GM10266 (cell line): ENCODE measurements at regions not wholly inside any gene's neighbourhood (a gene's known extent, or its start where the extent isn't known, plus 50 kb on each side); places are given as distances from the start of the nearest gene placed in this dataset.

Experiments used
- DNase-seq: peaks from one replicate; pipeline ENCODE4 v3.0.0; 2012; ENCODE audit errors: extremely low spot score
- TF ChIP-seq, protein P1 (sequence below): IDR thresholded peaks from 2 replicates; pipeline ENCODE4 v1.5.1; 2012; ENCODE audit warnings: mild to moderate bottlenecking, low read depth; ENCODE audit not compliant: control insufficient read depth, insufficient read depth; ENCODE audit errors: missing control alignments

GRCh38 chr13:80865329-80865728, 524.4 kb upstream of the SPRY2 start:
- no peak for DNase-seq
- TF ChIP-seq, protein P1, sequence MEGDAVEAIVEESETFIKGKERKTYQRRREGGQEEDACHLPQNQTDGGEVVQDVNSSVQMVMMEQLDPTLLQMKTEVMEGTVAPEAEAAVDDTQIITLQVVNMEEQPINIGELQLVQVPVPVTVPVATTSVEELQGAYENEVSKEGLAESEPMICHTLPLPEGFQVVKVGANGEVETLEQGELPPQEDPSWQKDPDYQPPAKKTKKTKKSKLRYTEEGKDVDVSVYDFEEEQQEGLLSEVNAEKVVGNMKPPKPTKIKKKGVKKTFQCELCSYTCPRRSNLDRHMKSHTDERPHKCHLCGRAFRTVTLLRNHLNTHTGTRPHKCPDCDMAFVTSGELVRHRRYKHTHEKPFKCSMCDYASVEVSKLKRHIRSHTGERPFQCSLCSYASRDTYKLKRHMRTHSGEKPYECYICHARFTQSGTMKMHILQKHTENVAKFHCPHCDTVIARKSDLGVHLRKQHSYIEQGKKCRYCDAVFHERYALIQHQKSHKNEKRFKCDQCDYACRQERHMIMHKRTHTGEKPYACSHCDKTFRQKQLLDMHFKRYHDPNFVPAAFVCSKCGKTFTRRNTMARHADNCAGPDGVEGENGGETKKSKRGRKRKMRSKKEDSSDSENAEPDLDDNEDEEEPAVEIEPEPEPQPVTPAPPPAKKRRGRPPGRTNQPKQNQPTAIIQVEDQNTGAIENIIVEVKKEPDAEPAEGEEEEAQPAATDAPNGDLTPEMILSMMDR, result no peak

GRCh38 chr13:80862456-80862855, 521.5 kb upstream of the SPRY2 start:
- DNase-seq, result no peak
- TF ChIP-seq, protein P1, result no peak

GRCh38 chr13:80860845-80861244, 519.9 kb upstream of the SPRY2 start:
- TF ChIP-seq, protein P1, result no peak
- no peak for DNase-seq

DNA sequence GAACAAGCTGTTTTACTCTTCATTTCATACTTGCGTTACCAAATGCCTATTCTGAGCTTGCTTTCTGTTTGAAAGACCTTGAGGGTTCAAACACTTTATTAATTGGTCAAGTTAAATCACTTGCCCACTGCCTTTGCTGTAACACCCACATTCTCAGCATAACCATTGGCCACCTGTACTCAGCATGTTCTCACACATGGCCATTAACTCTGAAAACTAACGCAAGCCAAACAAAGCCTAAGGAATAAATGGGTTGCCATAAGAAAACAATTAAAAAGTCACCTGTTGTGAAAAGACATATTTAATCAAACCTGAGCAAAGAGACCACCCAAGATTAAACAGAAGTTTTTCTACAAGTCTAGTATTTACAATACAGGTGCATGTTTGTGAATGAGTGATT, 517.2 kb upstream of the SPRY2 start:
- DNase-seq, result no peak
- TF ChIP-seq, protein P1, result no peak

GRCh38 chr13:80857321-80857720, 516.4 kb upstream of the SPRY2 start:
- DNase-seq, result no peak
- TF ChIP-seq, protein P1, result no peak

DNA sequence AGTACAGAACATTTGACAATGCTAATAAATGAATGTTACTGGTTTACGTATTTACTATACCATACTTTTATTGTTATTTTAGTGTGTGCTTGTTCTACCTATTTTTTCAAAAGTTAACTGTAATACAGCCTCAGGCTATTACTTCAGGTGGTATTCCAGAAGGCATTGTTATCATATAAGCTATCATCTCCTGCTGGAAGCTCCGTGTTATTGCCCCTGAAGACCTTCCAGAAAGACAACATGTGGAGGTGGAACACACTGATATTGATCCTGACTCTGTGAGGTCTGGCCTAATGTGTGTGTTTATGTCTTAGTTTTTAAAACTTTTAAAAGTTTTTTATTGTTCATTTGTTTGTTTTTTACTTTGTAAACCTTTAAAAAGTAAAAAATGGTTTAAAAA, 509.8 kb upstream of the SPRY2 start:
- TF ChIP-seq, protein P1, result no peak
- no peak for DNase-seq

DNA sequence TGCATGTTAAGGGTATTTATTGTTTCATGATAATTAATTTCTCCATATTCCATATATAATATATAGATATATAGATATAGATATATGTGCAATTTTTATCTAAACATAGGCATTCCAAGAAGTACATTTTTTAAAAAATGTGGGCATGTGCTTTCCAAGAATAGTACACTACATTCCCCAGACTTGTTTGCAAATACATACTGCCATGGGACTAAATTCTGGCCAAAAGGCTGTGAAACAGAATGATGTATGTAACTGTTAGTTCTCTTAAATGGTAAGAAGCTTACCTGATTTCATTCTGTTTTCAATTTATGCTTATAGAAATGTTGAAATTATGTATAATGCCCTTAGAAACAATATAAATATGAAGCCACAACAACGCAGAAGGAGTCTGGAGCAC, 503.2 kb upstream of the SPRY2 start:
- TF ChIP-seq, protein P1, result no peak
- no peak for DNase-seq

DNA sequence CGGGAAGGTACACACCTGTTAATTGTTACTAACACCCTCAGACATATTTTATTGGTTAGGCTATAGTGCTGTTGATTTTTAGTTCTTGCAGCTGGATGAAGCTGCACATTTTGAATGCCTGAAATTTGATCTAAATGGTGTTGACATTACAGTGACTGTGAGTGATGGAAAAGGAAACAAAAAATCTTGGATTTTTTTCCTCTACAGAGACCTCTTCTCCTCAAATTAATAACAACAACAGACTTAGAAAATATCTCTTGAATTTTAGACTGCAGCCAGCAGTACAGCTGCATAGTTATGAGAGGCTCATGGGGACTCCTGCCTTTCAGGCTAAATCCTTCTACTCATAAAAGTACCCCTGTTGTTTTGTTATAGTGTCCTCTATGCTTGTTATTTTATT, 500.5 kb upstream of the SPRY2 start:
- DNase-seq, result no peak
- TF ChIP-seq, protein P1, result no peak
